Type B pancreatic cell (in vitro differentiated cells): ENCODE measurements at regions not wholly inside any gene's neighbourhood (a gene's known extent, or its start where the extent isn't known, plus 50 kb on each side); places are given as distances from the start of the nearest gene placed in this dataset.

Experiments
- DNase-seq: peaks from one replicate; pipeline ENCODE4 v3.0.0; 2021; ENCODE audit warnings: mixed read lengths; ENCODE audit not compliant: unreplicated experiment; ENCODE audit errors: extremely low spot score
- H3K27ac Mint-ChIP-seq: 2 replicates; pipeline ENCODE4 v1.8.0; 2021; ENCODE audit warnings: mild to moderate bottlenecking, mixed read lengths
- H3K27me3 Mint-ChIP-seq: 2 replicates; pipeline ENCODE4 v1.8.0; 2021; ENCODE audit warnings: mixed read lengths
- H3K36me3 Mint-ChIP-seq: 2 replicates; pipeline ENCODE4 v1.8.0; 2021; ENCODE audit warnings: mixed read lengths
- H3K4me1 Mint-ChIP-seq: one replicate; pipeline ENCODE4 v1.8.0; 2021; ENCODE audit warnings: mixed read lengths; ENCODE audit not compliant: unreplicated experiment
- H3K4me3 Mint-ChIP-seq: 2 replicates; pipeline ENCODE4 v1.8.0; 2021; ENCODE audit warnings: mild to moderate bottlenecking, mixed read lengths
- H3K9me3 Mint-ChIP-seq: 2 replicates; pipeline ENCODE4 v1.8.0; 2021; ENCODE audit warnings: mixed read lengths
- CTCF ChIP-seq: fragments of 200-600 bp; sonication (generic); conservative IDR thresholded peaks from 2 replicates; pipeline ENCODE4 v1.5.0; 2021; ENCODE audit warnings: antibody characterized with exemption, mild to moderate bottlenecking

- H3K9me3 Mint-ChIP-seq: peaks cover 4% of the 10 kb centered on the region
- no peak overlapping the region for H3K4me3 Mint-ChIP-seq
- H3K4me1 Mint-ChIP-seq: no peaks in the 10 kb centered on the region
- H3K36me3 Mint-ChIP-seq: no peaks in the 10 kb centered on the region
- H3K27me3 Mint-ChIP-seq: peaks cover 10% of the 10 kb centered on the region
- no peak for DNase-seq
- H3K27ac Mint-ChIP-seq: no peak overlapping the region
- no peak for TF ChIP-seq CTCF
These were observed 214.9 kb downstream of the GPAM start for GRCh38 chr10:111968647-111969046.

DNA sequence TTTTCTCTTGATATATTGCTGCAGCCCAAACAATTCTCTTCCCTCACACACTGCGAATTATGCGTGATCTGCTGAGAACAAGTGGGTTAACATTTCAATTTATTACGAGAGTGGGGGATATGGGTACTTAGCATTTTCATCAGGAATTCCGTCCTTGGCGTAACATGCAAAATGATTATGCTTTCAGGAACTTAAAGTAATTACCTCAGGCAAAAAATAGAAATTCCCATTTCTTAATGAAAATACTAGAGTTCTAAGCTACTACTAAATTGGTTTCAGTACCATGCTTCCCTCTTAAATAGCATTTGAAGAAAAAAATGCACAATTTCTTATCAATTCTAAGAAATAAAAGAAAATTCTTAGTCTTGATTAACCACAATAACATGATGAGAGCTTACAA lies 213.5 kb downstream of the GPAM start:
- no peak for DNase-seq
- Mint-ChIP-seq H3K9me3 (peaks cover 4% of the 10 kb centered on the region), H3K27me3 (peaks cover 15% of the 10 kb centered on the region), H3K36me3 (no peaks in the 10 kb centered on the region), H3K4me1 (no peaks in the 10 kb centered on the region), H3K4me3 (no peak overlapping the region), H3K27ac (no peak overlapping the region)
- no peak for TF ChIP-seq CTCF

GRCh38 chr10:111972109-111972508 lies 211.5 kb downstream of the GPAM start:
- H3K9me3 Mint-ChIP-seq: no peaks in the 10 kb centered on the region
- H3K4me3 Mint-ChIP-seq: no peak overlapping the region
- H3K27ac Mint-ChIP-seq: no peak overlapping the region
- DNase-seq: no peak
- TF ChIP-seq CTCF: no peak
- no peaks in the 10 kb centered on the region for H3K4me1 Mint-ChIP-seq
- no peaks in the 10 kb centered on the region for H3K36me3 Mint-ChIP-seq
- H3K27me3 Mint-ChIP-seq: peaks cover 16% of the 10 kb centered on the region

- peaks cover 19% of the 10 kb centered on the region for H3K27me3 Mint-ChIP-seq
These were observed 210.3 kb downstream of the GPAM start for GRCh38 chr10:111973306-111973705.

DNA sequence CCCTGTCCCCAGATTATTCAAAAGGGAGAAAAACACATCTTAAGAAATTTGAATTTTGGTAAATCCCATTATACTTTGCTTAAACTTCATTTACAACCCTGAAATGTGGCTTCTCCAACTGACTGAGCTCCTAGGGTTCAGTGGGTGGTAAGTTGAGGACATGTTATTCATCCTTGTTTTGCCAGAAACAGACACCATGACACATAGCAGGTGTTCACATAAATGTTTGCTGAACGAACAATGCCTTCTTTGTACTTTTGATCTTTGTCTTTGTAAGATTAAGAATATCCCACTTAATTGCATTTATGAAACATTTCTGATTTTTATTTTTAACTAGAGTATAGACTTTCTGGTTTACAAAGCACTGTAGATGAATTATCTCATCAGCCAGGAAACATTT lies 209.7 kb downstream of the GPAM start:
- no peak overlapping the region for H3K4me3 Mint-ChIP-seq
- no peak for TF ChIP-seq CTCF
- no peaks in the 10 kb centered on the region for H3K4me1 Mint-ChIP-seq
- no peak for DNase-seq
- no peaks in the 10 kb centered on the region for H3K36me3 Mint-ChIP-seq
- no peak overlapping the region for H3K27ac Mint-ChIP-seq
- H3K27me3 Mint-ChIP-seq: peaks cover 23% of the 10 kb centered on the region
- no peaks in the 10 kb centered on the region for H3K9me3 Mint-ChIP-seq

More at GRCh38 chr10:111973306-111973705, 210.3 kb downstream of the GPAM start:
- DNase-seq: no peak
- H3K36me3 Mint-ChIP-seq: no peaks in the 10 kb centered on the region
- H3K4me1 Mint-ChIP-seq: no peaks in the 10 kb centered on the region
- TF ChIP-seq CTCF: no peak
- H3K9me3 Mint-ChIP-seq: no peaks in the 10 kb centered on the region
- no peak overlapping the region for H3K4me3 Mint-ChIP-seq
- no peak overlapping the region for H3K27ac Mint-ChIP-seq

GRCh38 chr10:111974325-111974724 lies 209.2 kb downstream of the GPAM start:
- TF ChIP-seq CTCF: no peak
- Mint-ChIP-seq H3K27ac (no peak overlapping the region), H3K4me1 (no peaks in the 10 kb centered on the region), H3K27me3 (peaks cover 27% of the 10 kb centered on the region), H3K9me3 (no peaks in the 10 kb centered on the region), H3K4me3 (no peak overlapping the region), H3K36me3 (no peaks in the 10 kb centered on the region)
- DNase-seq: no peak
